ENCODE measurements at regions not wholly inside any gene's neighbourhood (a gene's known extent, or its start where the extent isn't known, plus 50 kb on each side); places are given as distances from the start of the nearest gene placed in this dataset.

DNA sequence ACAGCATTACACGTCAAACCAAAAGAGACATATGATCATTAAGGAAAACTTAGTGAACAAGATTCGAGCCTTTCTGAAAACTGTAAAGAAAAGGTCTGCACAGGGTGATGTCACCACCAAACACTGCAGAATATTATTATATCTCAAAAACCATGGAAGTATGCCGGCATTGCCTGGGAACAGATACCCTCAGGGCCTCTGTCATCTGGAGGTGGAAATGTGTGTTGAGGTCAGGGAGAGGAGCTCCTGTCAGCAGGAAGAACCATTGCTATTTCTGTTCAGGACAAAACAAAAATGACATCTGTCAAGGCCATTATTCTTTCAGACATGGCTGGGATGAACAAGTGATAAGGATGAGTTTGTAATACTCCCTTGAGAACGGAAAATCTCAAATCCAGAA, 365.9 kb upstream of the TRIB2 start (continued):
- TF ChIP-seq TCF7L2 (IDR thresholded peaks at IDR 0.05; ENCODE audit: borderline replicate concordance, extremely low read depth, insufficient read depth, insufficient read length) (no peak), RAD21 (IDR thresholded peaks at IDR 0.05; ENCODE audit: low read depth) (no peak)
- TF ChIP-seq, protein P1, sequence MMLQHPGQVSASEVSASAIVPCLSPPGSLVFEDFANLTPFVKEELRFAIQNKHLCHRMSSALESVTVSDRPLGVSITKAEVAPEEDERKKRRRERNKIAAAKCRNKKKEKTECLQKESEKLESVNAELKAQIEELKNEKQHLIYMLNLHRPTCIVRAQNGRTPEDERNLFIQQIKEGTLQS (IDR thresholded peaks at IDR 0.05) = no peak
- TF ChIP-seq, protein P2, sequence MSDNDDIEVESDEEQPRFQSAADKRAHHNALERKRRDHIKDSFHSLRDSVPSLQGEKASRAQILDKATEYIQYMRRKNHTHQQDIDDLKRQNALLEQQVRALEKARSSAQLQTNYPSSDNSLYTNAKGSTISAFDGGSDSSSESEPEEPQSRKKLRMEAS (IDR thresholded peaks at IDR 0.05) = no peak

DNA sequence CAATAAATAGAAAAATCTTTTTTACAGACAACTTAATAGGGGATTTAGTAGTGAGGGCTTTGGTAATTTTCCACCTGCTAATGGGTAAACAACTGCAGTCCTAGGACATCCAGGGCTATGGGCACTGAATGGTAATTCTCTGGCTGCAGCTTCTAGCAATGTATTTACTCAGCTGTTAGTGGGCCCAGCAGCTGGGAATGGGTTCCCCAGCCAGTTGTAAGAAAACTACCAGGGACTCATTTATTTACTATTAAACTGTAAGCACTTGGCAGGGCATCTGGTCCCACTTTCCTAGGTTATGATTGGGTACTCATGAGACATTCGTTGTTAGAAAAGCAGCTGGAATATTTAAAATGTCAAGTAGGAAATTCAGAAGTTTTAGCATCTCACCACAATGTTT, 363.8 kb upstream of the TRIB2 start:
- no peak overlapping the region for H3K4me3 ChIP-seq (replicated peaks in 1 of 2; ENCODE audit: low read depth in 1 of 2, low read length in 2 of 2)
- H3K36me3 ChIP-seq (ENCODE audit: control insufficient read depth in 1 of 2, insufficient read depth in 2 of 2, low read length in 2 of 2) = no peaks in the 10 kb centered on the region
- no peak overlapping the region for H3K9ac ChIP-seq (ENCODE audit: low read length)
- no peak overlapping the region for H2AFZ ChIP-seq (ENCODE audit: low read depth, low read length, poor library complexity, severe bottlenecking)
- H3K27ac ChIP-seq (ENCODE audit: low read depth, low read length) = no peak overlapping the region
- H3K4me2 ChIP-seq (ENCODE audit: low read length) = no peak overlapping the region
- intact Hi-C loops (cut with micrococcal nuclease) = no loop called here
- DNase-seq (ENCODE audit: low read depth, low spot score) (no peak), ATAC-seq (no peak)
- no peaks in the 10 kb centered on the region for H3K4me1 ChIP-seq (ENCODE audit: control insufficient read depth in 1 of 2, insufficient read depth in 2 of 2, low read length in 2 of 2)
- no TSS peak for BruUV-seq (replicated peaks)
- POLR2A ChIA-PET = no interaction called here
- H3K9me2 ChIP-seq (ENCODE audit: insufficient read depth) = no peaks in the 10 kb centered on the region
- no peaks in the 10 kb centered on the region for H3K79me2 ChIP-seq (ENCODE audit: insufficient read depth, low read length)
- no peaks in the 10 kb centered on the region for H3K27me3 ChIP-seq (ENCODE audit: insufficient read depth, low read length)
- CTCF ChIA-PET = no interaction called here
- no peaks in the 10 kb centered on the region for H3K9me3 ChIP-seq (ENCODE audit: control insufficient read depth in 1 of 2, insufficient read depth in 1 of 2, low read depth in 1 of 2, low read length in 2 of 2)
- H4K20me1 ChIP-seq (ENCODE audit: insufficient read depth) = no peaks in the 10 kb centered on the region
- TF ChIP-seq CBX3 (IDR thresholded peaks at IDR 0.05; ENCODE audit: low read depth) (no peak), POLR2A (IDR thresholded peaks at IDR 0.05; ENCODE audit: borderline replicate concordance, extremely low read depth, insufficient read depth, insufficient read length) (no peak), EZH2 (IDR thresholded peaks at IDR 0.05) (no peak), SRF (IDR thresholded peaks at IDR 0.05; ENCODE audit: low read depth) (no peak), JUND (IDR thresholded peaks at IDR 0.05) (no peak), ELF1 (IDR thresholded peaks at IDR 0.05; ENCODE audit: borderline replicate concordance, low read depth) (no peak), SIN3A (IDR thresholded peaks at IDR 0.05; ENCODE audit: low read depth) (no peak), RAD21 (IDR thresholded peaks at IDR 0.05; ENCODE audit: low read depth) (no peak), EZH2phosphoT487 (IDR thresholded peaks at IDR 0.05; ENCODE audit: borderline replicate concordance) (no peak), POLR2AphosphoS5 (IDR thresholded peaks at IDR 0.05; ENCODE audit: low read depth, low read length) (no peak)
- TF ChIP-seq, protein P1 (IDR thresholded peaks at IDR 0.05) = no peak
- RAD21 ChIA-PET (ENCODE audit: low non-redundant PET in 1 of 2, low total read pairs in 2 of 2, uncharacterized antibody in 2 of 2, unreplicated experiment in 2 of 2) = no interaction called here
